SW 1271 (cell line): ENCODE measurements at regions not wholly inside any gene's neighbourhood (a gene's known extent, or its start where the extent isn't known, plus 50 kb on each side); places are given as distances from the start of the nearest gene placed in this dataset.
"Not testable (repeated sequence)": the region's sequence is repeated elsewhere in the genome, so short reads cannot be mapped to it uniquely, and the experiment has no call there.

Experiments used
- DNase-seq, 2 experiments: peaks; one replicate each; lab custom pipeline; 2025; lab: John Stamatoyannopoulos, UW

DNA sequence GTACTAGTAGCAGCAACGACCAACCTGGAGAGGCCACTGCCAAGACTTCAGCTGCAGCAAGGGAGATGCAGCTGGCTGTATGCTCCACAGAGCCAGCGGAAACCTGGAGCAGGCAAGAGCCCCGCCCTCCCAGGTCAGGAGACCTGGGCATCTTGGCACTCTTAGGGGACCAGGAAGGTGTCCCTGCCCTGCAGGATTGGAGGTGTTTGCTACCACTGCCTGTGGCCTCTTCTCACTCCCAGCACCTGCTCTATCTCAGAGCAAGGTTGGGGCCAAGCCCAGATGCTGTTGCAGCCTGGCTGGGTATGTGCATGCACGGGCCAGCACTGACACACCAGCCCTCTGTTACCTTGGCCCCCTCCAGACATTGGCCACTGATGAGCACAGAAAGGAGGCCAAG is 1512.8 kb downstream of the REEP3 start:
- DNase-seq = no peak

DNA sequence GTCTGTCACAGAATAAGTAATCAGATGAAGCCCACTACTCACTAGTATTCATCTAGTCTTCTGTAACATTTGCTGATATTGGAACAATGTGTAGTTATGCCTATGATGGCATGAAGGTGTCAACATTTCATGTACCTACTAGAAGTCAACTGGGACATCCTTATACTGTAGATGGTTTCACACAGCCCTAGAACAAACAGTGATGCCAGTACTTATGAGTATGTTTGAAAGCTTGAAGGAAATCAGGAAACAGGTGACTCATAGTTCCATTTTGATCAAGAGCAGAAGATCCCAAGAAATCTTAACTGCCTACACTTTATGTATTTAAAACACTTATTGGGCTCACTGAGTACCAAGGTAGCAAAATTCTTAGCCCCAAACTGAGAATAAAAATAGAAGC is 1519.6 kb downstream of the REEP3 start:
- no peak for DNase-seq

DNA sequence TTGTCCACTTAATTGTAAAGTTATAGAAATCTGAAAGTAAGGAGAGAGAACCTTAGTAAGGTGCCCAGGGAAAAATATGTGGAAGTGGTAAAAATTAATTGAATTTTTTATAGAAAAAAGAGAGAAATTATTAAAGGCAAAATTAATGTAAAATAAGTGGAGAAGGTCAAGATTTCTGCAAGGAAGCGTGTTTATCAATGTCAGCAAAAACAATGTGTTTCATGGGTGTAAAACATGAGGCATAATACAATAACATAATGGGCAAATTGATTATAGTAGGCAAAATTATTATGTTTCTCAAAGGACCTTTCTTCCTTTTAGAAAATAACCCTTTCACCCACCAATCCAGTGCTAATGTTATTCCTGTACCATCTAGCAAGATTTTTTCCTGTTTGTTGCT is 1520.1 kb downstream of the REEP3 start:
- DNase-seq = no peak

DNA sequence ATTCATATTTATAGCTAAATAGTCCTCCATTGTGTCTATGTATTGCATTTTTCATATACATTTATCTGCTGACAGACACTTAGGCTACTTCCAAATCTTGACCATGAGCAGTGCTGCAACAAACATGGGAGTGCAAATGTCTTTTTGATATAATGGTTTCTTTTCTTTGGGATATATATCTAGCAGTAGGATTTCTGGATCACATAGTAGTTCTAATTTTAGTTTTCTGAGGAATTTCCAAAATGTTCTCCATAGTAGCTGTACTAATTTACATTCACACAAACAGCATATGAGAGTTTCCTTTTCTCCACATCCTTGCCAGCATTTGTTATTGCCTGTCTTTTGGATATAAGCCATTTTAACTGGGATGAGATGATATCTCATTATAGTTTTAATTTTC is 1521.3 kb downstream of the REEP3 start:
- DNase-seq = no peak

GRCh38 chr10:65046831-65047230 is 1525.6 kb downstream of the REEP3 start:
- DNase-seq = no peak

- not testable (repeated sequence) for DNase-seq
Observed at GRCh38 chr10:65052111-65052510, 1530.9 kb downstream of the REEP3 start.

- DNase-seq = not testable (repeated sequence)
Observed at GRCh38 chr10:65053397-65053796, 1532.2 kb downstream of the REEP3 start.

DNA sequence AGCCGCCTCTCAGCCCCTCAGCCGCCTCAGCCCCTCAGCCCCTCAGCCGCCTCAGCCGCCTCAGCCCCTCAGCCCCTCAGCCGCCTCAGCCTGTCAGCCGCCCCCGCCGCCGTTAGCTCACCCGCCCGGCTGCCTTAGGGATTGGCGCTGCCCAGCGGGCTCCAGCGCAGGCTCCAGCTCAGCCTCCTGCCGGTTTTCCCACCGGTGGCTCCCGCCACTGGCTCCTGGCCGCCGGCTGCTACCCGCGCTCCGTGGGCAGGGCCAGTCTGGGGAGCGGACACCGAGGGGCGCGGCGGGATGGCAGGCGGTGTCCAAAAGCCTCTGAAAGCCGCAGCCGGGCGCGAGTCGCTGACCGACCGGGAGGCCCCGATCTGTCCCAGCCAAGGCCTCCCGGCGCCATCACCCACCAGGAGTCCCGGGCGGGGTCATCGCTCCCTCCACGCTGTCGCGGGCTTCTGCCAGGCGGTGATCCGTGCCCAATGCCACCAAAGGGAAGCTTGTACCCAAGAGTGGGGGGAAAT is 1532.7 kb downstream of the REEP3 start:
- not testable (repeated sequence) for DNase-seq

DNA sequence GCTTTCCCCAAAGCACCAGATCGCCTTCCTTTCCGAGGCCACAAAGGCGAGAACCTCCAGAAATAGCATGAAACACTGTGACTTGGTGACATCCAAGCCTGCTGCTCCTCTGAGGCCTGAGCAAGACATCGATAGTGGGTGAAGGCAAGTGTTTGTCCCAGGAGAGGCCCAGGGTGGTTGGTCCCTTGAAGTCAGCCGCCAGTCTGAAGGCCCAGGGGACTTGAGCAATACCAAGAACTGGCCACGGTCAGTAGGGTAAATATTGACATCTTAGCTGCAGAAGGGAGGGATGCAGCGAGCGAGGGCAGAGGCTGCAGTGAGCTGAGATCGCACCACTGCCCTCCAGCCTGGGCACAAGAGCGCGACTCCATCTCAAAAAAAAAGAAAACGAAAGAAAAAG is 1533.5 kb downstream of the REEP3 start:
- DNase-seq = not testable (repeated sequence)

DNA sequence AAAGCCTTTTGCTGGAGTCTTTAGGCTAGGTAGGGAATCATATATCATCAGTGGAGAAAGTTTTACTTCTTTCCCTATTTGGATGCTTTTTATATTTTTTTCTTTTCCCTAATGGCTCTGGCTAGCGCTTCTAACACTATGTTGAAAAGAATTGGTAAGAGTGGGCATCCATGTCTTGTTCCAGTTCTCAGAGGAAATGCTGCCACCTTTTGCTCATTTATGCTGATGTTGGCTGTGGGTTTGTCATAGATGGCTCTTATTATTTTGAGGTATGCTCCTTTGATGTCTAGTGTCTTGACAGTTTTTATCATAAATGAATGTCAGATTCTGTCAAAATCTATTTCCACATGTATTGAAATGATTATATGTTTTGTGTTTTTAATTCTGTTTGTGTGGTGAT is 1544.1 kb downstream of the REEP3 start:
- no peak for DNase-seq

DNA sequence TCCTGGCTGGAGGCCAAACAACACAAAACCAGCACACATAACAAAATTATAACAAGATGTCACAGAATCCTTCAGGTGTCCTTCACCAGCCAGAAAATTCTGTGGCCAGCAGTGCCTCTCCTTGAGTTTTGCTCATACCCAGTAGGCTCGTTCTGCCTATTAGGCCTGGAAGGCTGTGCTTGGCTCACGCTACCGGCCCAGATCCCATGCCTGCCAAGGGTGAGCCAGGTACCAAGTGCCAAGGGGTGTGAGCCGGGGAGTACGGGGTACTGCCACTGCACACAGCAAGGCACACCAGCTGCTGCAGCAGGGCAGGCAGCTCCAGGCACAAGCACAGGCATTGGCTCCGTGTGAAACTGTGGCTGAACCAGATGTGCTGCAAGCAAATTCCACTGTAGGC is 1562.0 kb downstream of the REEP3 start:
- no peak for DNase-seq

DNA sequence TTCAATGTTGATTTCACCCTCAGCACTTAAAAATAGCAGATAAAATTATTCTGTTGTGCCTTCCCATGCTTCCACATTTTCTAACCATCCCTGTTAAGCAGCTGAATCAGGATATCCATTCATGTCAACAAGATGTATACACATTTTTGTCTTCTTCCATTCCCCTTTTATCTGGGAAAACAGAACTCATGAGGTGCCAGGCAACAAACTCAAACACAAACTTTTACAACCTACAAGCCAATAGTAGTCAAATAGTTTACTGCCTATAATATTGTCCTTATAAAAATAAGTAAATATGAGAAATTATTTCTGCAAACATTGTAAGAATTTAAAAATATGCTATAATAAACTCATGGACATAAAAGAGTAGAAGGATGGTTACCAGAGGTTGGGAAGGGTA is 1569.8 kb downstream of the REEP3 start:
- DNase-seq = no peak

- DNase-seq = no peak
Observed at GRCh38 chr10:65100146-65100545, 1578.9 kb downstream of the REEP3 start.

- DNase-seq = not testable (repeated sequence)
Observed at GRCh38 chr10:65100881-65101280, 1579.7 kb downstream of the REEP3 start.

GRCh38 chr10:65110009-65110408 is 1588.8 kb downstream of the REEP3 start:
- DNase-seq = no peak

DNA sequence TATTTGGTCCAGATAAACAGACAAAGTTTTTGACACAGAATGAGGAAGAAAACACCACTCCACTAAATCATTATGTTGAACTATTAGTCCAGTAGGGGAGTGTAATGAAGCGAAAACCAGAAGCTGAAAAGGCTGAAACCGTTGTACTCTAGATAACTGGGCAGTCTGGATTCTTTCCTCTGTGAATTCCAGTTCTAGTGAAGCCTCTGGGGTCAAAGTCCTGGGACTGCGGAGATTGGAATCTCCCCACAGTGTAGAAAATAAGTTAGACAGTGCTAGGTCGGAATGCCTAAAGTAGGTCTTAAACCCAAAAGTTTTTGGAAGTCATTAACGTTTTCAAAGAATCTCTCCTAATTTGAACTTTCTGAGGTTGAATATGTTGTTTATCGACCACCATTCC is 1589.9 kb downstream of the REEP3 start:
- not testable (repeated sequence) for DNase-seq

DNA sequence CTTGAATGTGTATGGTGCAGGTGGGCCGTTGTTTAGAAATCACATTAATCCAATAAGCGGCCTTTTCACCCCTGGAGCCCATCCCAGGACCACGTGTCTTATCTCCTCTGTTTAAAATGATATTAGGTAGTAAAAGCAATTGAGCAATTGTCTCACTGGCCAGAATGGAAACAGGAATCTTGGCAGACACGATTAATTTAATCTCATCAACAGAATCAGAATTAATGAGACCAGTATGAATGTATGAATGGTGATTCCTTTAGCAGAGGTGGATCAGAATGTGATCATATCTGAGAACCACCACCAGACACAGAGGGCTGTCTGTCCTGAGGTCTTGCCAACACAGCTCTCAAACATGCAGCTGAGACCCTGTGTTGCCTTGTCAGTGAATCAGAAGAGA is 1591.4 kb downstream of the REEP3 start:
- no peak for DNase-seq

DNA sequence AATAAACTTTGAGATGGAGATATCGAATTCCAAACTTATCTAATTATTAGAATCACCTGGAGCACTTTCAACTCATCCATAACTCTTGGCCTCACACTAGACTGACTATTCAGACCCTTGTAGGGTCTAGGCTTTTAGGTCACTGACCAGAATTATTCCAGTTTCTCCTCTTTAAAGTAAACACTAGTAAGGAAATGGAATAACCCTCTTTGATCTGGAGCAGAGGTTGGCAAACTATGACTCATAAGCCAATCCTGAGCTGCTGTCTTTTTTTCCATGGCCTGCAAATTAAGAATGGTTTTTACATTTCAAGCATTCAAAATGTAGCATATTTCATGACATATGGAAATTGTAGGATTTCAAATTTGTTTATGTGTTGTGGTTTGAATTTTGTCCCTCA is 1601.9 kb downstream of the REEP3 start:
- no peak for DNase-seq

DNA sequence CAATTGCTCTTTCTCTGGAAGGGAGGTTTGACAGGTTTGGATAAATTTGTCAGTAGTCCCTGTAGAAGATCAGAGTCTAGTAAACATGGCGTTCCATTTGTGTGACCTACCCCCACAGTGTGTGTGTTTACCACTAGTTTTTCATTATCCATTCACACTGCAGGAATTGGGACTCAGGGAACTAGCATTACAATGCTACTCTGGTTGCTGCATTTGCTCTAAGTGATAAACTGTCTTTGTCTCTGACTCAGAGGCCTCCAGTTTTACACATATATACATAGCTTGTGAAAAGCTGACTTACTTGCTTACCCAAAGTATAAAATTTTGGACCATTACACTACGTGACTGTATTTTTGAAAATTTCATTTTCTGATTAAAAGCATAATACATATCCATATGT is 1604.0 kb downstream of the REEP3 start:
- no peak for DNase-seq

- no peak for DNase-seq
Observed at GRCh38 chr10:65126288-65126687, 1605.1 kb downstream of the REEP3 start.

DNA sequence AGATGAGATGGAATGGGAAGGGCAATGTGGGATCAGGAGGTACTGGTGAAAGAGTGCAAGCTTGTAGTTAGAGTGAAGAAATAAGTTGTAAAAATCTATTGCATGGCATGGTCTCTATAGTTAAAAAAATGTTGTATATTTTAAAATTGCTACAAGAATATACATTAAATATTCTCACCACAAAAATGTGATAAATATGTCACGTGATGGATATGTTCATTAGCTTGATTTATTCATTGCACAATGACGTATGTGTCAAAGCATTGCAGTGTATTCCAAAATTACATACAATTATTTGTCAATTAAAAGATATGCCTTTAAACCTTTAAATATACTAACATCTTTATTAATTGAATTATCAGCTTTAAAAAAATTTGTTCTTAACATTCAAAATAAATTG is 1607.1 kb downstream of the REEP3 start:
- no peak for DNase-seq

GRCh38 chr10:65130162-65130758 is 1609.1 kb downstream of the REEP3 start:
- DNase-seq = no peak

- DNase-seq = no peak
Observed at GRCh38 chr10:65133652-65134051, 1612.5 kb downstream of the REEP3 start.

- no peak for DNase-seq
Observed at GRCh38 chr10:65135508-65135907, 1614.3 kb downstream of the REEP3 start.
